Trophoblast cell (in vitro differentiated cells and primary cell): ENCODE measurements at regions not wholly inside any gene's neighbourhood (a gene's known extent, or its start where the extent isn't known, plus 50 kb on each side); places are given as distances from the start of the nearest gene placed in this dataset.

Experiments
- DNase-seq, 2 donors: peaks; one replicate each; pipeline ENCODE4 v3.0.0-alpha.2; 2016
- H2AFZ ChIP-seq: 2 replicates; pipeline ENCODE4 v1.6.1; 2013; ENCODE audit warnings: low read length, moderate library complexity, mild to moderate bottlenecking; ENCODE audit not compliant: insufficient read depth, poor library complexity
- H2AK5ac ChIP-seq: 2 replicates; pipeline ENCODE4 v1.6.1; 2013; ENCODE audit warnings: mild to moderate bottlenecking, low read length
- H2BK120ac ChIP-seq: 2 replicates; pipeline ENCODE4 v1.6.1; 2013; ENCODE audit warnings: low read length, mild to moderate bottlenecking, moderate library complexity; ENCODE audit not compliant: insufficient read depth, poor library complexity
- H2BK12ac ChIP-seq: 2 replicates; pipeline ENCODE4 v1.6.1; 2013; ENCODE audit warnings: mild to moderate bottlenecking, low read length, moderate library complexity
- H2BK5ac ChIP-seq: 2 replicates; pipeline ENCODE4 v1.6.1; 2013; ENCODE audit warnings: low read length, low read depth, moderate library complexity, mild to moderate bottlenecking; ENCODE audit not compliant: poor library complexity
- H3K14ac ChIP-seq: 2 replicates; pipeline ENCODE4 v1.6.1; 2013; ENCODE audit warnings: mild to moderate bottlenecking, low read length
- H3K18ac ChIP-seq: 2 replicates; pipeline ENCODE4 v1.6.1; 2013; ENCODE audit warnings: mild to moderate bottlenecking, low read length
- H3K23ac ChIP-seq: 2 replicates; pipeline ENCODE4 v1.6.1; 2013; ENCODE audit warnings: low read length
- H3K27ac ChIP-seq: 2 replicates; pipeline ENCODE4 v1.5.1; 2013; ENCODE audit warnings: low read depth, mild to moderate bottlenecking, inconsistent platforms, low read length, moderate library complexity
- H3K27me3 ChIP-seq: 2 replicates; pipeline ENCODE4 v1.6.1; 2013; ENCODE audit warnings: inconsistent platforms, mild to moderate bottlenecking, low read length, moderate library complexity; ENCODE audit not compliant: insufficient read depth
- H3K36me3 ChIP-seq, 2 experiments: 1 replicate in 1 of 2; 2 replicates in 1 of 2; pipeline ENCODE4 v1.6.1; 2013; ENCODE audit warnings: low read length in 2 of 2, mild to moderate bottlenecking in 2 of 2, moderate library complexity in 1 of 2; ENCODE audit not compliant: insufficient read depth in 2 of 2, control insufficient read depth in 1 of 2
- H3K4ac ChIP-seq: 2 replicates; pipeline ENCODE4 v1.6.1; 2013; ENCODE audit warnings: low read depth, mild to moderate bottlenecking, low read length, moderate library complexity
- H3K4me1 ChIP-seq, 2 experiments: 1 replicate in 1 of 2; 2 replicates in 1 of 2; pipeline ENCODE4 v1.6.1; 2013; ENCODE audit warnings: low read length in 2 of 2, mild to moderate bottlenecking in 2 of 2, moderate library complexity in 1 of 2; ENCODE audit not compliant: insufficient read depth in 2 of 2, control insufficient read depth in 1 of 2
- H3K4me2 ChIP-seq: 2 replicates; pipeline ENCODE4 v1.6.1; 2013; ENCODE audit warnings: inconsistent platforms, mild to moderate bottlenecking, low read length, moderate library complexity
- H3K4me3 ChIP-seq: 2 replicates; pipeline ENCODE4 v1.5.1; 2013; ENCODE audit warnings: mild to moderate bottlenecking, low read depth, low read length, inconsistent platforms
- H3K79me1 ChIP-seq: one replicate; pipeline ENCODE4 v1.6.1; 2013; ENCODE audit warnings: low read length
- H3K79me2 ChIP-seq: 2 replicates; pipeline ENCODE4 v1.6.1; 2013; ENCODE audit warnings: low read length, mild to moderate bottlenecking; ENCODE audit not compliant: control insufficient read depth, insufficient read depth, poor library complexity
- H3K9ac ChIP-seq: 2 replicates; pipeline ENCODE4 v1.6.1; 2013; ENCODE audit warnings: mild to moderate bottlenecking, low read length
- H3K9me3 ChIP-seq: 2 replicates; pipeline ENCODE4 v1.6.1; 2013; ENCODE audit warnings: low read depth, mild to moderate bottlenecking, control low read depth, inconsistent platforms, low read length; ENCODE audit not compliant: insufficient read depth
- H4K12ac ChIP-seq: 2 replicates; pipeline ENCODE4 v1.6.1; 2013; ENCODE audit warnings: low read depth, mild to moderate bottlenecking, low read length, moderate library complexity
- H4K8ac ChIP-seq: 2 replicates; pipeline ENCODE4 v1.6.1; 2013; ENCODE audit warnings: low read depth, mild to moderate bottlenecking, low read length, moderate library complexity
- H4K91ac ChIP-seq: one replicate; pipeline ENCODE4 v1.6.1; 2013; ENCODE audit warnings: low read depth, mild to moderate bottlenecking, low read length, moderate library complexity
- WGBS: extraction: QIAGEN DNeasy Blood & Tissue Kit; methylation state at CpG from one replicate; pipeline ENCODE4 v1.1.7; 2013; ENCODE audit warnings: missing lambda C conversion rate; ENCODE audit not compliant: insufficient read length, insufficient coverage; ENCODE audit errors: extremely low coverage; 5-methylcytosine and 5-hydroxymethylcytosine counted together

- peak; percentile 25 to 27 for DNase-seq
- no peaks in the 10 kb centered on the region for H3K79me1 ChIP-seq
- H4K12ac ChIP-seq, result no peak overlapping the region
- no peak overlapping the region for H2BK12ac ChIP-seq
- H3K36me3 ChIP-seq, result no peaks in the 10 kb centered on the region
- no peak overlapping the region for H3K9ac ChIP-seq
- H4K8ac ChIP-seq, result no peak overlapping the region
- no peak overlapping the region for H3K14ac ChIP-seq
- no peaks in the 10 kb centered on the region for H3K27me3 ChIP-seq
- no peak overlapping the region for H2AFZ ChIP-seq
- H2BK5ac ChIP-seq, result no peak overlapping the region
- no peak overlapping the region for H3K23ac ChIP-seq
- no peak overlapping the region for H3K4ac ChIP-seq
- no peak overlapping the region for H3K4me3 ChIP-seq
- H4K91ac ChIP-seq, result no peak overlapping the region
- no peak overlapping the region for H3K4me2 ChIP-seq
- no CpG with 5 or more reads among the region's 49 CpGs for WGBS
- no peak overlapping the region for H2AK5ac ChIP-seq
- peaks cover 2% of the 10 kb centered on the region for H3K9me3 ChIP-seq
- no peaks in the 10 kb centered on the region for H3K79me2 ChIP-seq
- H2BK120ac ChIP-seq, result no peak overlapping the region
- H3K18ac ChIP-seq, result no peak overlapping the region
- no peak overlapping the region for H3K27ac ChIP-seq
- H3K4me1 ChIP-seq, result no peaks in the 10 kb centered on the region
Measured at GRCh38 chr15:97875513-97876280, 84.8 kb upstream of the ARRDC4 start.

- H2BK12ac ChIP-seq, result no peak overlapping the region
Measured at GRCh38 chr15:97876281-97876675, 84.2 kb upstream of the ARRDC4 start.

DNA sequence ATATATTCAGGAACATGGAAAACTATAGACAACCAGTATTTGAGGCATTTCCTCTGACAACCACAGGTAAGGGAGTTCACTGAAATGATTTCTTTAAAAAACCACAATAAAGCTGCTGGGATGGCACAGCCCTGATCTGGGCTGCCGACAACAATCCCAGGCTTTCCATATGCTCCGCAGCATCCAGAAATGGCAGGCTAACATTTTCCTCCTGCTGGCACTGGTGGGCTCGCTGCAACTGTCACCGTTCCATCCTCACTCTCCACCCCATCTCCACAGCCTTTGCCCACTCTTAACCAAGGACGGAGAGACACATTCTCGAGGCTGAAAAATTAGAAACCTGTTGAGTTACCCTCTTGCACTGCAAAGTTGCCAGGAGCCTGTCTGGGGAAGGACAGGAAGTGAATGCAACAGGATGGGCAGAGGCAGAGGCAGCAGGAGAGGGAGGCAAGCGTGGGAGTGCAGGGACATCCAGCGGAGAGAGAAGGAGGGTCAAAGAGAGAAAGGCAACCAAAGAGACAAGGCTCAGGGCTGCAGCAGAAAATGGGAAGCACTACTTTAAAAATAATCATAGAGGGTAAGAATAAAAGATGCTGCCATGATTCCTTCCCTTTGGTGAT is 79.0 kb upstream of the ARRDC4 start:
- Histone ChIP-seq H3K4me2 (no peak overlapping the region), H3K27ac (no peak overlapping the region), H3K9me3 (no peaks in the 10 kb centered on the region), H3K14ac (no peak overlapping the region), H2AK5ac (no peak overlapping the region), H3K9ac (no peak overlapping the region), H3K36me3 (no peaks in the 10 kb centered on the region), H3K79me2 (no peaks in the 10 kb centered on the region), H3K4ac (no peak overlapping the region), H3K27me3 (no peaks in the 10 kb centered on the region), H2BK5ac (no peak overlapping the region), H3K4me1 (no peaks in the 10 kb centered on the region), H3K4me3 (no peak overlapping the region), H3K79me1 (no peaks in the 10 kb centered on the region), H3K18ac (no peak overlapping the region), H4K8ac (no peak overlapping the region), H2BK120ac (no peak overlapping the region), H2AFZ (no peak overlapping the region), H4K91ac (no peak overlapping the region), H2BK12ac (no peak overlapping the region), H4K12ac (no peak overlapping the region), H3K23ac (no peak overlapping the region)
- no CpG with 5 or more reads among the region's 8 CpGs for WGBS
- DNase-seq, result no peak

More at GRCh38 chr15:97876281-97876675, 84.2 kb upstream of the ARRDC4 start:
- Histone ChIP-seq H3K23ac (no peak overlapping the region), H3K27ac (no peak overlapping the region), H4K91ac (no peak overlapping the region), H3K79me1 (no peaks in the 10 kb centered on the region), H2BK5ac (no peak overlapping the region), H3K4me2 (no peak overlapping the region), H4K8ac (no peak overlapping the region), H3K4me1 (no peaks in the 10 kb centered on the region), H2AK5ac (no peak overlapping the region), H3K36me3 (no peaks in the 10 kb centered on the region), H3K27me3 (no peaks in the 10 kb centered on the region), H3K14ac (no peak overlapping the region), H2BK120ac (no peak overlapping the region), H4K12ac (no peak overlapping the region), H3K79me2 (no peaks in the 10 kb centered on the region), H3K18ac (no peak overlapping the region), H2AFZ (no peak overlapping the region), H3K4ac (no peak overlapping the region), H3K9me3 (peaks cover under 1% of the 10 kb centered on the region), H3K4me3 (no peak overlapping the region), H3K9ac (no peak overlapping the region)
- WGBS, result no CpG with 5 or more reads among the region's 10 CpGs
- DNase-seq, result no peak

- H2BK120ac ChIP-seq, result no peak overlapping the region
- H2BK5ac ChIP-seq, result no peak overlapping the region
- H3K14ac ChIP-seq, result no peak overlapping the region
- no peak overlapping the region for H3K9ac ChIP-seq
- no peaks in the 10 kb centered on the region for H3K4me1 ChIP-seq
- no peak overlapping the region for H3K18ac ChIP-seq
- no peak overlapping the region for H4K8ac ChIP-seq
- H2BK12ac ChIP-seq, result no peak overlapping the region
- H3K9me3 ChIP-seq, result no peaks in the 10 kb centered on the region
- no peak overlapping the region for H2AK5ac ChIP-seq
- no peak overlapping the region for H3K4me3 ChIP-seq
- H3K79me1 ChIP-seq, result no peaks in the 10 kb centered on the region
- WGBS, result no CpG with 5 or more reads among the region's 3 CpGs
- H3K4ac ChIP-seq, result no peak overlapping the region
- H3K4me2 ChIP-seq, result no peak overlapping the region
- no peak overlapping the region for H3K23ac ChIP-seq
- no peak overlapping the region for H3K27ac ChIP-seq
- H3K79me2 ChIP-seq, result no peaks in the 10 kb centered on the region
- no peaks in the 10 kb centered on the region for H3K36me3 ChIP-seq
- H4K91ac ChIP-seq, result no peak overlapping the region
- no peaks in the 10 kb centered on the region for H3K27me3 ChIP-seq
- no peak overlapping the region for H2AFZ ChIP-seq
- no peak overlapping the region for H4K12ac ChIP-seq
- DNase-seq, result no peak
Measured at GRCh38 chr15:97884513-97885131, 75.9 kb upstream of the ARRDC4 start.
